NCI-H2171 treated with DMSO at 0.1 percent for 48 hours (cell line): ENCODE measurements at regions not wholly inside any gene's neighbourhood (a gene's known extent, or its start where the extent isn't known, plus 50 kb on each side); places are given as distances from the start of the nearest gene placed in this dataset.

Experiments used
- DNase-seq: peaks from one replicate; lab custom pipeline; 2025; lab: John Stamatoyannopoulos, UW

DNA sequence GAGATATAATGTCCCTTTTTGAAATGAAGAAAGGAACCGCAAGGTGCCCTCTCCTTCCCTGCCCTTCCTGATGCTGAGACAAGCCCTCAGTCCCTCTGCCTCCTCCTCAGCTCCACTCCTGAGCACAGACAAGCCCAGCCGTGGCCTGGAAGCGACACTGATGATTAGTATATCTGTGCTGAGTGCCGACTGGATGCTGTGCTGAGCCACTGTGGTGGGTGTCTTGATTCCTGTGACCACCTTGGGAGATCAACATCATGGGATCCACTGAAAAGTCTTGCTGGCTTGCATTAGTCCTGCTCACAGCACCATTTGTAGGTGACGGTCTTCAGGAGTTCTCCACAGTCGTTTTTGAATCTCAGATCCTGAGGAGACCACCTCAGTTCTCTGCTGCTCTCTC is 59.5 kb upstream of the HGFAC start:
- DNase-seq = no peak

DNA sequence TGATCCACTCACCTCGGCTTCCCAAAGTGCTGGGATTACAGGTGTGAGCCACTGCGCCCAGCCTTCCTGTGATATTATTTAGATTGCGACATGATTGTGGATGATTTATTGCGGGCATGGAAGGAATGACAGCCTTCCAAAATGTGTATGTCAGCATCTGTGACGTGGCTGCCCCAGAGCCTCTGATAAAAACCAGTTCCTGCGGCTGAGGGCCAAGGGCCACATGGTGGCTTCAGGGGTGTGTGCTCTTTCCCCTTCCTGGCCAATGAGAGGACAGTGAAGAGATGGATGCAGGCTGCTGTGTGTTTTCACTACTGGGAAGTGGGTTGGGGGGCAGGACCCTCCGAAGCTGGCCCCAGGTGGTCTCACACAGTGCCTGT is 57.4 kb upstream of the HGFAC start:
- DNase-seq = no peak

DNA sequence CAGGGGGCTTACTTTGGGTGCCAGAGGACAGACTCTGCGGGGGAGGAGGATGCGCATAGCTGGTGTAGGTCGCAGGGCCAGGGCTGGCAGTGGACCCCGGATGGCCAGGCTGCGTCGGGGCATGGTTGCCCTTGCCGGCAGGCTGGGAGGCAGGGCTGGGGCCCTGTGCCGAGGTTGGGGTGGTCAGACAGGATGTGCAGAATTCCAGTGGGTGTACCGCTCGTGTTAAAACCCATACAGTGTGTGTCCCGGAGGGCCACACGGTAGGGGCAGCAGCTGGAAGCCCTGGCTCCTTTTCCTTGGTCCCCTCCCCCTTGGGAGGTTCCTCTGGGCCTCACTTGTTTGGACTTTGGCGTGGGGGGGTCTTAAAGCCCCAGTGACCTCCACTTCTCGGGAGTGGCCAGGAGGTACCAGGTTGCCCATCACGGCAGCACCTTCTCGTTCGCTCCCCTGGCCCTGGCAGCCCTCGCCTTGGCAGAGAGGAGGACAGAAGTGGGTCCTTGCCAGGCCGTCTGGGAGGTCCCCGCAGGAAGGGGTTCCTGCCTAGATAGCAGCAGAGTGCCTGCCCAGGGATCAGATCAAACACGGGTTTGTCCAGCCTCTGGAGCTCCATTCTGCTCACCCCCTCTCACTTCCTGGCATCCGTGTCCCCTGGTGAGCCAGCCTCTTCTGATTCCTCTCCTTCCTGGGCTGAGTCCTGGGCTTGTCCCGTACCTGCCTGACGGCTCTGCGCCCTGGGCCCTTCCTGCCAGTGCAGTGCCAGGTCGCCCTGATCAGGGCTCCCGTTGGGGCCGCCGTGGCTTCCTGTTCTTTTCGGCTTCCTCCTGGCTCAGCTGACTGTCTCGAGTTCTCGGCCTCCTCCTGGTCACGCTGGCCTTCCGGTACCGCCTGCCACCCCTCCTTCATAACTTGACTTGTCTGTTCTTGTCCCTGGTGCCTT is 56.7 kb upstream of the HGFAC start:
- DNase-seq = no peak

DNA sequence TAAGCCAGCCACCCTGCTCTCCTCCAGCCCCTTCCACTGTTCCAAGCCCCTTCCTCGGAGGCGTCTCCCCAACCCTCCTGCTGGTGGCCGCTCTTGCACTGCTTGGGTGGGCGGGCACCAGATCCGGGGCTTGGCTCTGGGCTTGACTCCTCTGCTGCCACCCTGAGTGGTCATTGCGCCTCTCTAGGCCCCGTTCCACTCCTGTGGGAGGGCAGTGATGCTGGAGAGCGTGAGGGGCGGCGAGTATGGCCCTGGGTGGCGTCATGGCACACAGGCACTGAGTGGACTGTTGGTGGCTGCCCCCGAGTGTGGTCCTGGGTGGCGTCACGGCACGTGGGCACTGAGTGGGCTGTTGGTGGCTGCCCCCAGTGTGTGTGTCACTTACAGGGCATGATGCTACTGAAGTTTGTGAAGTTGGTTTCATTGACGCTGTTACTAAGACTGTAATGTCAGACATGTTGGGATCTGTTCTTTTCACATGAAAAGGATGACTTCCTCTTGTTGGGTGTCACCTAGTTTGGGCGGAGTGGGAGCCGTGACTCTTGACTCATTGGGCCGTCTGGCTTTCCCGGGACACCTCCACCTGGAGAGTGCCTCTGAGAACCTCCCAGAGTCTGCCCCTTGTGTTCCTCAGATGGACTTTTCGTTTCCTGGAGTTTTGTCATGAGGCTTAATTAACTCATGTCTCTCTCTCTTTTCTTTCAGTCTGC is 55.9 kb upstream of the HGFAC start:
- DNase-seq = no peak

DNA sequence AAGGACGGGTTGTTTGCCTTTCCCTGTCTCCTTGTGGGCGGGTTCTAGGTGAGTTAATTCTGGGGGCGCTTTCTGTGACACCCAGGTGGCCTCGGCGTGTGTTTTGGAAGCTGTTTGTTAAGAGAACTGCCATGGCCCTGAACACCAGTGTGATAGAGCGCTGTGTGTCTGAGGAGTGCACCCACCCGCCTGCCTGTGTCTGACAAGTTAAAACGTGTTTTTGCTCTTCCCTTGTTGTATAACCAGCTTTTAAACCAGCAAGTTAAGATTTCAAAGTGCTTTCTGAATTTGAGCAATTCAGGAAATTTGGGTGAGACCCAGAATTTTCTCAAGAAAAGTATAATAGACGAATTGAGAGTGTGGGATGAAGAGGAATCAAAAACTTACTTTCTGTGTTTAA is 55.2 kb upstream of the HGFAC start:
- no peak for DNase-seq

DNA sequence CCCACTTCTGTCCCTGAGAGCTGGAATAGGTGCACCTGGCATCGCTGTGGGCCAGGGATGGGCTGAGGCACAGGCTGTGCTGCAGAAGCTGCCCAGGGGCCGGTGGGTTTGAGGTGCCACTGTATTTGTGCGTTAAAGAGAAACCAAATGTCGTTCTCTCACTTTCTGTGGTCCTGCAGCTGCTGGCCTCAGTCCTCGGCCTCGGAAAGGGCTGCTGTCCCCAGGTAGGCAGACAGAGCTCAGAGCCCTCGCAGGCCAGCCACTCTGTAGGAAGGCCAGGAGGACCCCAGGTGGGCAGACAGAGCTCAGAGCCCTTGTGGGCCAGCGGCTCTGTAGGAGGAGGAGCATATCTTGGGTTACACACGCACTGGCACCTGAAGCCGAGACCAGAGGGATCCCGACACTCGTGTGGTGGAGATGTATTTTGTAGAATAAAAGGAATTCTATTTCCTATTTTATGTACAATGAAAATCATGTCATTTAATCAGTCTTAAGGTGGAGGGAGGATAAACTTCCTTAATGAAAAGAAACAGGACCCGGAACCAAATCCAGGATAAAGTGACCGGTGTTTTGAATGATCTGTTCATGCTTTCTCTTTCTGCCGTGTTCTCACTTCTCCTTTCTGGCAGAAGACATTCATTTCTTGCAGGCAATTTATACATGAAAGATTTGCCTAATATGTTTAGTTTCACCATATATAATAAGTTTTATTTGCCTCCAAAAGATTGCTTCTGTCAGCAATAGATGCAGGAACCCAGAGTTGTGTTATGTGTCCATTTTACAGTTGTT is 54.4 kb upstream of the HGFAC start:
- no peak for DNase-seq

DNA sequence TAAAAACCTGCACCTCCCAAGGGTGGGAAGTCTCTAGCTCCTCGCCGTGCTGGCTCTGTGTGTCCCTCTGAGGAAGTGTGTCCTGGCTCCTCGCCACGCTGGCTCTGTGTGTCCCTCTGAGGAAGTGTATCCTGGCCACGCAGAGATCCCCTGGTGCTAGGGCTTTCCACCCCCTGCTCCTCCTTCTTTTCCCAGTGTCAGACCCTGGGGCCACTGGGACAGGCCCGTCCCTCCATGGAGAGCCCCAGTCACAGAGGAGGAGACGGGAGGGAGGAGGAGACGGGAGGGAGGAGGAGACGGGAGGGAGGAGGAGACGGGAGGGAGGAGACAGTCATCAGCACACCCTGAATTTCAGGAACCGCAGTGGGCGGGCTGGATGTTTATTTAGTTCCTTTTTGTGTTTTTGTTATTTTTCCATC is 53.8 kb upstream of the HGFAC start:
- DNase-seq = no peak

DNA sequence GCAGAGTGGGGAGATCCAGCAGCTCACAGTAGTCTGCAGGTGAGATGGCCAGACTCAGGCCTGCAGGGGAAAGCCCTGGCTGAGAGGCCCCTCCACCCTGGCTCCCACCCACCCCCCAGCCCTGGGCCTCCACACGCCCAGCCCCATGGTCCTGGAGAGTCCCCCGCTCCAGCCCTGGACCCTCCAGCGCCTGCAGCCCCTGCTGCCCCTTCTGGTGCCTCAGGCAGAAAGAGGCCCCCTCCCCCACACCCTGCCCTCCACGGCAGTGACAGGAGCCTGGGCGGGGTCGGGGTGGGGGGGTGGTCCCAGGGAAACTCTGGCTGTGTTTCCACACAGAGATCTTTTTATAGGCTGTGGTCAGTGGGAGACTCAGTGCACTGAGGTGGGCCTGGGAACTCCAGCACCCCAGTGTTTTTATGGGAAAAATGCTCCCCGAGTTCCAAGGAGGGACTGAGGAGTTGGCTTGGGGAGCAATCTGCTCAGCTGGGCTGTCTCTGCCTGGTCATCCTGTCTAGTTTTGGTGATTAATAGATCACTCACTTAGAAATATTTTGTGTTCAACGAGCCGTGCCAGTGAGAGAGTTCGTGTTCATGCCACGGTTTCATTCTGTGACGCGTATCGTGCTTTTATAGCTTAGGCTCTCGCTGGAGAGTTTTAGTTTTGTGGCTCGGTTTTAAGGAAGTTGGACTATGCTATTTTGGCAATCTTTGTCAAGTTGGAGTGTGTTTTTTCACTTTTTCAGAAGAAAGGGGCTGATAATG is 53.1 kb upstream of the HGFAC start:
- no peak for DNase-seq

DNA sequence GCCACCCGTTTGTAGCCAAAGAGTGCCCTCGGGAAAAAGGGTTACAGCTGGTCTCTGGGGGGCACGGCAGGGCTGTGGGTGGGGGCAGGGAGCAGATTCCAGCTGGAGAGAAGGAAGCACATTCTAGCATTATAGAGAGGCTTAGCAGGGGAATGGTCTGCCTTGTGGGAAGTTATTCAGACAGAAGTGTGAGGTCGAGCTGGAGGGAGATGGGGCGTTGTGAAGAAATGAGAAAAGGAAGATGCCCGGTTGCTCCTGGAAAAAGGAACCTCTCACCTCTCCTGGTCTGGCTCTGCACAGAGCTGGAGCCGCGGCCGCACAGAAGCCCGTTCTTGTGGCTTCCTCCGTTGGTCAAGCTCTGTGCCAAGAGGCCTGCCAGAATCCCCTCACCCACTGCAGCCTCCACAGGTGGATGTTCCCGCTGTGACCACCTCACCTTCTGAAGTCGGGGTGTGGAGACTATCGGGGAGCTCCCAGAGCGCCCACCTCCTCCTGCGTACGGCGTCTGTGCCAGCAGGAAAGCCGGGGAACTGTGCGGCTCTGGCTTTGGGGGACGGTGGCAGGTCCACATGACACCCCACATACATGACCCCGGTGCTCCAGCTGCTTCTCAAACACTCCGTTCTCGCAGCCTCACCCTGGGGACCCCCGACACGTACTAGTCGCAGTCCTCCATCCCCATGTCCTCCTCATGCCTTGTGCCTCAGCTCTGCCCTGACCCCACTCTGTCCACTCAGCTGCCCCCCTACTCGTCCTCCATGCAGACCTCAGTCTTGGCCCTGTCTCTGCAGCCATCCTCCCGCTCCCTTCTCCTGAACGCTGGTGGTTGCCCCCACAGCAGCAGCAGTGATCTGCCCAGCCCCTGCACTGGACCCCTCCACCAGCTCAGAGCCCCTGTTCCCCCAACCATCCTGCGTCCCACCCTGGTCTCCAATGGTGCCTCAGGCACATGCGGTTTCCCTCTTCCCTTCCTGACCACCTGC is 52.2 kb upstream of the HGFAC start:
- no peak for DNase-seq

DNA sequence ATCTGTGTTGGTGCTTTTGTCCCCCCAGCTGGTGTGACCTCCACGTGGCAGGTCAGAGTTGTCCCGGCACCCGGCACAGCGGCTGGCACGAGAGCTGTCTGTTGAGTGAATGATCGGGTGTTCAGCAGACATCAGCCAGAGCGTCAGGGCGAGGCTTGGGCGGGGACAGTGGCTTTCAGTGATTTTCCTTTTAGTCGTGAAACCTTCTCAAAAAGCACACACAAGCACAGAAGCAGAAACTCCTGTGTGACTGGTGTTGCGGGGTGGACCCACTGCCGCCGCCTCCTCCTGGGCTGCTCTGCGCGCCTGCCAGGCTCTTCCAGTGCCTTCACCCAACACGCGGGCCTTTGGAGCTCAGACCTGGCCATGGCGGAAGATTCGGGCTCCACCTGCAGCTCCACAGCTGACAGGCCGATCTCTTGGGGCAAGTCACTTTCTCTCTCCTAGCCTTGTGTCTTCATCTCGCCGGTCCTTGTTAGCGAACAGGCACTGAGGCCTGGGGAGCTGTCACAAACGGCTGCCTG is 51.4 kb upstream of the HGFAC start:
- no peak for DNase-seq

DNA sequence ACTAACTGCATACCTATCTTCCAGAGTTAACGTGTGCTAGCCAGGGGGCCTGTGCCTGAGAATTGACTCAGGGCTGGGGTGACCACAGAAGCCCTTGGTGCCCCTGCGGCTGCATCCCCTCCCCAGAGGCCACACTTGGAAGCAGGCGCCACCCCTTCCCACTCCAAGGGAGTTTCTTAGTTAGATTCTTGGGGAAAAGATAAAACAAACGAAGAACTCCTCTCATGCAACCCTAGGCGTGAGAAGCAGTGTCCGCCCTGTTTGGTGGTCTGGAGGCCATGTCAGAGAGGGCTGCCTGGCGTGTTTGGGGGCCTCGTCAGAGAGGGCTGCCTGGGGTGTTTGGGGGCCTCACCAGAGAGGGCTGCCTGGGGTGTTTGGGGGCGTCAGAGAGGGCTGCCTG is 50.3 kb upstream of the HGFAC start:
- DNase-seq = no peak
